ENCODE measurements at regions not wholly inside any gene's neighbourhood (a gene's known extent, or its start where the extent isn't known, plus 50 kb on each side); places are given as distances from the start of the nearest gene placed in this dataset.

- DNase-seq: no peak
- H3K4me1 ChIP-seq (ENCODE audit: insufficient read depth, low read length): no peaks in the 10 kb centered on the region
Observed at GRCh38 chr6:150698391-150698790, 98.7 kb downstream of the PLEKHG1 start.

GRCh38 chr6:150702675-150703074 lies 103.0 kb downstream of the PLEKHG1 start:
- no peaks in the 10 kb centered on the region for H3K4me1 ChIP-seq (ENCODE audit: insufficient read depth, low read length)
- no peak overlapping the region for H2AFZ ChIP-seq (ENCODE audit: low read depth, low read length)
- H3K27me3 ChIP-seq (ENCODE audit: insufficient read depth, low read length, poor library complexity): peaks cover 26% of the 10 kb centered on the region
- H3K36me3 ChIP-seq (ENCODE audit: insufficient read depth, low read length): no peaks in the 10 kb centered on the region
- no peak for ATAC-seq (ENCODE audit: insufficient read depth, low read depth)
- H4K20me1 ChIP-seq (ENCODE audit: insufficient read depth, low read length): no peaks in the 10 kb centered on the region; the same call in 1 of the 2 replicates
- no peaks in the 10 kb centered on the region for H3K9me3 ChIP-seq (ENCODE audit: insufficient read depth, low read length, severe bottlenecking)
- H3K27ac ChIP-seq (ENCODE audit: low read length): no peak overlapping the region
- no peak overlapping the region for H3K4me2 ChIP-seq (ENCODE audit: insufficient read depth, low read length)
- DNase-seq: no peak
- no peak overlapping the region for H3K4me3 ChIP-seq (ENCODE audit: low read depth in 1 of 2, low read length in 2 of 2)
- H3K9ac ChIP-seq (ENCODE audit: low read depth, low read length): no peak overlapping the region
- TF ChIP-seq EZH2 (IDR thresholded peaks at IDR 0.05; ENCODE audit: borderline replicate concordance, low read depth, low read length, severe bottlenecking) (no peak), CTCF (IDR thresholded peaks at IDR 0.05; ENCODE audit: borderline replicate concordance, extremely low read depth, low read length, poor library complexity, severe bottlenecking) (no peak)
- no peaks in the 10 kb centered on the region for H3K79me2 ChIP-seq (ENCODE audit: insufficient read depth, low read length)

More at GRCh38 chr6:150698391-150698790, 98.7 kb downstream of the PLEKHG1 start:
- Histone ChIP-seq H2AFZ (ENCODE audit: low read depth, low read length) (no peak overlapping the region), H3K9ac (ENCODE audit: low read depth, low read length) (no peak overlapping the region), H3K27me3 (ENCODE audit: insufficient read depth, low read length, poor library complexity) (peaks cover 17% of the 10 kb centered on the region), H4K20me1 (ENCODE audit: insufficient read depth, low read length) (no peaks in the 10 kb centered on the region), H3K36me3 (ENCODE audit: insufficient read depth, low read length) (no peaks in the 10 kb centered on the region), H3K79me2 (ENCODE audit: insufficient read depth, low read length) (no peaks in the 10 kb centered on the region), H3K4me3 (ENCODE audit: low read depth in 1 of 2, low read length in 2 of 2) (no peak overlapping the region), H3K27ac (ENCODE audit: low read length) (no peak overlapping the region), H3K9me3 (ENCODE audit: insufficient read depth, low read length, severe bottlenecking) (no peaks in the 10 kb centered on the region), H3K4me2 (ENCODE audit: insufficient read depth, low read length) (no peak overlapping the region)
- TF ChIP-seq CTCF (IDR thresholded peaks at IDR 0.05; ENCODE audit: borderline replicate concordance, extremely low read depth, low read length, poor library complexity, severe bottlenecking): no peak
- no peak for TF ChIP-seq EZH2 (IDR thresholded peaks at IDR 0.05; ENCODE audit: borderline replicate concordance, low read depth, low read length, severe bottlenecking)
- no peak for ATAC-seq (ENCODE audit: insufficient read depth, low read depth)

- Histone ChIP-seq H4K20me1 (ENCODE audit: insufficient read depth, low read length) (no peaks in the 10 kb centered on the region; the same call in 1 of the 2 replicates), H3K9ac (ENCODE audit: low read depth, low read length) (no peak overlapping the region), H3K79me2 (ENCODE audit: insufficient read depth, low read length) (no peaks in the 10 kb centered on the region)
Observed at GRCh38 chr6:150704447-150705192, 104.9 kb downstream of the PLEKHG1 start.

More at GRCh38 chr6:150704447-150705192, 104.9 kb downstream of the PLEKHG1 start:
- Histone ChIP-seq H3K9me3 (ENCODE audit: insufficient read depth, low read length, severe bottlenecking) (no peaks in the 10 kb centered on the region), H2AFZ (ENCODE audit: low read depth, low read length) (no peak overlapping the region), H3K4me3 (ENCODE audit: low read depth in 1 of 2, low read length in 2 of 2) (no peak overlapping the region), H3K27me3 (ENCODE audit: insufficient read depth, low read length, poor library complexity) (peaks cover 18% of the 10 kb centered on the region), H3K4me2 (ENCODE audit: insufficient read depth, low read length) (no peak overlapping the region), H3K36me3 (ENCODE audit: insufficient read depth, low read length) (no peaks in the 10 kb centered on the region), H3K27ac (ENCODE audit: low read length) (no peak overlapping the region), H3K4me1 (ENCODE audit: insufficient read depth, low read length) (no peaks in the 10 kb centered on the region)
- no peak for ATAC-seq (ENCODE audit: insufficient read depth, low read depth)
- TF ChIP-seq EZH2 (IDR thresholded peaks at IDR 0.05; ENCODE audit: borderline replicate concordance, low read depth, low read length, severe bottlenecking) (no peak), CTCF (IDR thresholded peaks at IDR 0.05; ENCODE audit: borderline replicate concordance, extremely low read depth, low read length, poor library complexity, severe bottlenecking) (no peak)
- DNase-seq: no peak

Data from DND-41 (cell line).